RWPE2 (cell line): ENCODE measurements at regions not wholly inside any gene's neighbourhood (a gene's known extent, or its start where the extent isn't known, plus 50 kb on each side); places are given as distances from the start of the nearest gene placed in this dataset.

Experiments used
- ATAC-seq: fragments of 200-7000 bp; cut with Tn5 transposase; 3 replicates; pipeline ENCODE4 v1.9.1; 2021; ENCODE audit warnings: low read depth
- DNase-seq: peaks from one replicate; pipeline ENCODE4 v3.0.0-alpha.2; 2020; ENCODE audit warnings: low spot score
- H3K27ac ChIP-seq: fragments of 450-650 bp; 2 replicates; pipeline ENCODE4 v1.5.1; 2017; ENCODE audit warnings: mild to moderate bottlenecking; ENCODE audit not compliant: poor library complexity, severe bottlenecking
- H3K27me3 ChIP-seq: fragments of 250-450 bp; sonication (Bioruptor Pico); 2 replicates; pipeline ENCODE4 v1.5.1; 2021; ENCODE audit warnings: mild to moderate bottlenecking, moderate library complexity; ENCODE audit not compliant: insufficient read depth, poor library complexity, severe bottlenecking
- H3K36me3 ChIP-seq: fragments of 250-450 bp; sonication (Bioruptor Pico); 2 replicates; pipeline ENCODE4 v1.5.1; 2020; ENCODE audit warnings: low read depth, mild to moderate bottlenecking, moderate library complexity
- H3K4me1 ChIP-seq: fragments of 250-450 bp; sonication (Bioruptor Pico); 2 replicates; pipeline ENCODE4 v1.5.1; 2021; ENCODE audit warnings: mild to moderate bottlenecking, moderate library complexity; ENCODE audit not compliant: insufficient read depth, poor library complexity, severe bottlenecking
- H3K4me3 ChIP-seq: fragments of 250-450 bp; sonication (Bioruptor Pico); 2 replicates; pipeline ENCODE4 v1.5.1; 2021; ENCODE audit warnings: mild to moderate bottlenecking, moderate library complexity; ENCODE audit not compliant: severe bottlenecking
- H3K9me3 ChIP-seq: fragments of 250-450 bp; sonication (Bioruptor Pico); 2 replicates; pipeline ENCODE4 v1.5.1; 2021; ENCODE audit warnings: mild to moderate bottlenecking, moderate library complexity; ENCODE audit not compliant: severe bottlenecking
- CTCF ChIP-seq: fragments of 450-650 bp; IDR thresholded peaks from one replicate; pipeline ENCODE4 v1.5.1; 2017; ENCODE audit warnings: mild to moderate bottlenecking, moderate library complexity; ENCODE audit not compliant: poor library complexity, severe bottlenecking

GRCh38 chr11:71201936-71202597, 50.3 kb downstream of the SHANK2 start:
- H3K36me3 ChIP-seq, result no peaks in the 10 kb centered on the region
- no peak for DNase-seq
- no peaks in the 10 kb centered on the region for H3K9me3 ChIP-seq
- no peak overlapping the region for H3K4me3 ChIP-seq
- H3K4me1 ChIP-seq, result no peaks in the 10 kb centered on the region
- H3K27ac ChIP-seq, result no peak overlapping the region
- no peak for TF ChIP-seq CTCF
- no peaks in the 10 kb centered on the region for H3K27me3 ChIP-seq
- ATAC-seq, result no peak

GRCh38 chr11:71201231-71201630, 51.1 kb downstream of the SHANK2 start:
- no peak for DNase-seq
- ATAC-seq, result no peak
- no peaks in the 10 kb centered on the region for H3K4me1 ChIP-seq
- no peaks in the 10 kb centered on the region for H3K27me3 ChIP-seq
- H3K4me3 ChIP-seq, result no peak overlapping the region
- no peaks in the 10 kb centered on the region for H3K36me3 ChIP-seq
- no peak overlapping the region for H3K27ac ChIP-seq
- no peaks in the 10 kb centered on the region for H3K9me3 ChIP-seq
- TF ChIP-seq CTCF, result no peak

GRCh38 chr11:71200761-71201160, 51.6 kb downstream of the SHANK2 start:
- TF ChIP-seq CTCF, result no peak
- Histone ChIP-seq H3K4me1 (no peaks in the 10 kb centered on the region), H3K27me3 (no peaks in the 10 kb centered on the region), H3K36me3 (no peaks in the 10 kb centered on the region), H3K4me3 (no peak overlapping the region), H3K27ac (no peak overlapping the region), H3K9me3 (no peaks in the 10 kb centered on the region)
- no peak for ATAC-seq
- no peak for DNase-seq

- Histone ChIP-seq H3K4me3 (no peak overlapping the region), H3K36me3 (no peaks in the 10 kb centered on the region), H3K27ac (no peak overlapping the region), H3K9me3 (no peaks in the 10 kb centered on the region), H3K4me1 (no peaks in the 10 kb centered on the region), H3K27me3 (no peaks in the 10 kb centered on the region)
- TF ChIP-seq CTCF, result no peak
- no peak for ATAC-seq
- no peak for DNase-seq
Measured at GRCh38 chr11:71200172-71200716, 52.1 kb downstream of the SHANK2 start.

- no peak for TF ChIP-seq CTCF
- H3K27me3 ChIP-seq, result no peaks in the 10 kb centered on the region
- ATAC-seq, result no peak
Measured at GRCh38 chr11:71199226-71199820, 53.1 kb downstream of the SHANK2 start.

More at GRCh38 chr11:71199226-71199820, 53.1 kb downstream of the SHANK2 start:
- H3K4me1 ChIP-seq, result no peaks in the 10 kb centered on the region
- no peaks in the 10 kb centered on the region for H3K9me3 ChIP-seq
- H3K36me3 ChIP-seq, result no peaks in the 10 kb centered on the region
- no peak for DNase-seq
- H3K4me3 ChIP-seq, result no peak overlapping the region
- no peak overlapping the region for H3K27ac ChIP-seq
